Colonic mucosa (tissue), 4 donors: ENCODE measurements at regions not wholly inside any gene's neighbourhood (a gene's known extent, or its start where the extent isn't known, plus 50 kb on each side); places are given as distances from the start of the nearest gene placed in this dataset.

Experiments used
- DNase-seq: peaks from one replicate; pipeline ENCODE4 v3.0.0-alpha.2; 2020
- H3K27ac ChIP-seq: fragments of 200-600 bp; one replicate; pipeline ENCODE4 v1.8.0; 2021
- H3K27me3 ChIP-seq: fragments of 200-600 bp; one replicate; pipeline ENCODE4 v1.8.0; 2021
- H3K36me3 ChIP-seq: fragments of 200-600 bp; one replicate; pipeline ENCODE4 v1.8.0; 2021
- H3K4me1 ChIP-seq: fragments of 200-600 bp; one replicate; pipeline ENCODE4 v1.8.0; 2021; ENCODE audit warnings: mild to moderate bottlenecking
- H3K4me3 ChIP-seq: fragments of 200-600 bp; one replicate; pipeline ENCODE4 v1.8.0; 2021
- H3K9ac ChIP-seq, 2 donors: one replicate each; pipeline ENCODE4 v1.7.0; 2013; ENCODE audit warnings: control low read depth in 2 of 2, low read depth in 2 of 2, low read length in 2 of 2
- H3K9me3 ChIP-seq: fragments of 200-600 bp; one replicate; pipeline ENCODE4 v1.8.0; 2021
- intact Hi-C: fragments of 100-400 bp; cut with DNase I; formaldehyde crosslinking; loops from one replicate; pipeline ENCODE4 v1.14.1; 2022
- TF ChIP-seq, protein P1 (sequence below): fragments of 200-600 bp; IDR thresholded peaks from one replicate; pipeline ENCODE4 v1.8.0; 2022; ENCODE audit warnings: antibody characterized with exemption, mild to moderate bottlenecking
- donor health status: healthy.
- donor health status: DM: no; HTN: no; CAD: no.
- donor health status: DM: no; HTN: no; CAD: no.

DNA sequence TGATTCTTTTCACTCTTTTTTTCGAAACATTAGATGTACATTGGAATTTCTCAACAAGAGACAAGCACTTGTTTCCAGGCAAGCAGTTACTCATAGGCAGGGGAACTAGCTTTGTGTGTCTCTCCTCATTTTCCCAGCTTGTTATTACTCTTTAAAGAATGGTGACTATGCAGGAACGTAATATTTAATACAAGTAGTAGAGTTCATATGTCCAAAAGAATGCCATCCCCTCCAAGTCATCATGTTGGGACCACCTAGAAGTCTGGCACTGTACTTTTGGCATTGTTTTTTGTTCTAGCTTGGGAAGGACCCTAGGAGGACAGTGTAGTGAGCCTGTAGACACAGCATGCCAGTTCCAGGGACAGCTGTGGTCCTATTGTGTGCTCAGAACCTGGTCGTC is 650.7 kb downstream of the INHBA start:
- Histone ChIP-seq H3K4me3 (no peak overlapping the region), H3K4me1 (no peaks in the 10 kb centered on the region), H3K27ac (no peak overlapping the region), H3K9ac (no peak overlapping the region), H3K27me3 (no peaks in the 10 kb centered on the region), H3K36me3 (no peaks in the 10 kb centered on the region), H3K9me3 (no peaks in the 10 kb centered on the region)
- DNase-seq, result no peak
- TF ChIP-seq, protein P1, sequence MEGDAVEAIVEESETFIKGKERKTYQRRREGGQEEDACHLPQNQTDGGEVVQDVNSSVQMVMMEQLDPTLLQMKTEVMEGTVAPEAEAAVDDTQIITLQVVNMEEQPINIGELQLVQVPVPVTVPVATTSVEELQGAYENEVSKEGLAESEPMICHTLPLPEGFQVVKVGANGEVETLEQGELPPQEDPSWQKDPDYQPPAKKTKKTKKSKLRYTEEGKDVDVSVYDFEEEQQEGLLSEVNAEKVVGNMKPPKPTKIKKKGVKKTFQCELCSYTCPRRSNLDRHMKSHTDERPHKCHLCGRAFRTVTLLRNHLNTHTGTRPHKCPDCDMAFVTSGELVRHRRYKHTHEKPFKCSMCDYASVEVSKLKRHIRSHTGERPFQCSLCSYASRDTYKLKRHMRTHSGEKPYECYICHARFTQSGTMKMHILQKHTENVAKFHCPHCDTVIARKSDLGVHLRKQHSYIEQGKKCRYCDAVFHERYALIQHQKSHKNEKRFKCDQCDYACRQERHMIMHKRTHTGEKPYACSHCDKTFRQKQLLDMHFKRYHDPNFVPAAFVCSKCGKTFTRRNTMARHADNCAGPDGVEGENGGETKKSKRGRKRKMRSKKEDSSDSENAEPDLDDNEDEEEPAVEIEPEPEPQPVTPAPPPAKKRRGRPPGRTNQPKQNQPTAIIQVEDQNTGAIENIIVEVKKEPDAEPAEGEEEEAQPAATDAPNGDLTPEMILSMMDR, result no peak
- intact Hi-C loops, result no loop called here

DNA sequence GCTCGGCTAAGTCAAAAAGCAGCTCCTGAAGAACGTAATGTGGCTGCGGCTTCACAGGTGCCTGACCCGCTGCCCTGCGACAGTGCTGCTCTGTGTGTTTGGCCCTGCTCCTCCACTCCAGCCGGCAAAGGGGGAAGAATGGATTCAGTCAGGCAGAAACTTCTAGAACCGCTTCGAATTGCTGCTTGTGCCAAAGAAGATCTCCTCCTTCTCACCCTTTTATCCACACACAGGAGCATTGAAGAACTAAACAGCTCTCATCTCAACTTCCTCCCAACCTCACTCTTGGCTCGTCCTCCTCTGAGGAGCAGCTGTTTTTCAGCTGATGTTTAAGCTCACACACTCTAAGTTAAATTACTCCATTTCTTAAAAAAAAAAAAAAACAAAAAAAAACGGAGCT is 651.4 kb downstream of the INHBA start:
- Histone ChIP-seq H3K4me1 (no peaks in the 10 kb centered on the region), H3K36me3 (no peaks in the 10 kb centered on the region), H3K9me3 (no peaks in the 10 kb centered on the region), H3K27ac (no peak overlapping the region), H3K27me3 (no peaks in the 10 kb centered on the region), H3K4me3 (no peak overlapping the region), H3K9ac (no peak overlapping the region)
- intact Hi-C loops, result no loop called here
- no peak for DNase-seq
- TF ChIP-seq, protein P1, result no peak

DNA sequence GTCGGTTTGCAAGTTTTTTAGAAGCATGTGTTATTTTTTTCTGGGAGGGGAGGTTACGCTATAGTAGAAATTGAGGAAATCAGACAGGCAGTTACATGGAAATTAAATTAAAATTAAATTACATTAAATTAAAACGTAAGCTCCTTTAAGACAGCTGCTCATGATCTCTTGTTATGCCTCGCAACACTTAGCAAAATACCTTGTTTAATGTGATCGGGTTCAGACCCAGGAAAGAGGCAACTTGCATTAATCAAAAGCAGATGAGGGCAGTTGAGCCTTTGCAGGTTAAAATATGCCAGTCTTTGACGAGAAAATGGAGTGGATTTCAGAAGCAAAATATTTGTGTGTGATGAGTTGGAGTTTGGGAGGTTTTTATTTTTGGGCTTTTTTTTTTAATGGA is 651.8 kb downstream of the INHBA start:
- no peak for DNase-seq
- intact Hi-C loops, result no loop called here
- TF ChIP-seq, protein P1, result no peak
- H3K9ac ChIP-seq, result no peak overlapping the region
- no peak overlapping the region for H3K4me3 ChIP-seq
- no peaks in the 10 kb centered on the region for H3K4me1 ChIP-seq
- H3K9me3 ChIP-seq, result no peaks in the 10 kb centered on the region
- H3K27ac ChIP-seq, result no peak overlapping the region
- no peaks in the 10 kb centered on the region for H3K36me3 ChIP-seq
- H3K27me3 ChIP-seq, result no peaks in the 10 kb centered on the region

DNA sequence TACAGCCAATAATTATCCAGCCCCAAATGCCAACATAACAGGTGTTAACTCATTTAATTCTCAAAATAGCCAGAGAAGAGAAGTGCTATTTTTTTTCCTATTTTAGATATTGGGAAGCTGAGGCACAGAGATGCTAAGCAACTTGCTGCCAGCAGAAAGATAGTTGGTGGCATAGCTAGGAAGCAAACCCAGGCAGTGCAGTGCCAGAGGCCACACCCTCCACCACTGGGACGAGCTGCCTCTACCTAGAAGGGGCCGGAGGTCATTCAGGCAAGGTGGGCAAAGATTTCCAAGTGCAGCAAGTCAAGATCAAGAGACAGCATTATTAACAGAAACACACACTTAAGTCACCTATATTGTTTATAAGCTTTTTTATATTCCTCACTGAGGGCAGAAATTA is 654.1 kb downstream of the INHBA start:
- no peak for DNase-seq
- no peak overlapping the region for H3K27ac ChIP-seq
- H3K9me3 ChIP-seq, result no peaks in the 10 kb centered on the region
- TF ChIP-seq, protein P1, result no peak
- H3K27me3 ChIP-seq, result no peaks in the 10 kb centered on the region
- H3K4me3 ChIP-seq, result no peak overlapping the region
- H3K4me1 ChIP-seq, result no peaks in the 10 kb centered on the region
- no peaks in the 10 kb centered on the region for H3K36me3 ChIP-seq
- H3K9ac ChIP-seq, result no peak overlapping the region
- intact Hi-C loops, result loop anchor here (10.0 kb wide), 1 partner anchor 56 kb away; no protein-coding TSS in a partner anchor

- H3K27ac ChIP-seq, result no peak overlapping the region
- intact Hi-C loops, result loop anchor here (10.0 kb wide), 1 partner anchor 57 kb away; no protein-coding TSS in a partner anchor
- no peaks in the 10 kb centered on the region for H3K9me3 ChIP-seq
- H3K9ac ChIP-seq, result no peak overlapping the region
- TF ChIP-seq, protein P1, result no peak
- no peak overlapping the region for H3K4me3 ChIP-seq
- no peak for DNase-seq
- no peaks in the 10 kb centered on the region for H3K27me3 ChIP-seq
- no peaks in the 10 kb centered on the region for H3K36me3 ChIP-seq
- no peaks in the 10 kb centered on the region for H3K4me1 ChIP-seq
These were observed 655.1 kb downstream of the INHBA start for GRCh38 chr7:41047789-41048191.
